T follicular helper cell (primary cell): ENCODE measurements at regions not wholly inside any gene's neighbourhood (a gene's known extent, or its start where the extent isn't known, plus 50 kb on each side); places are given as distances from the start of the nearest gene placed in this dataset.

Experiments
- DNase-seq: peaks from one replicate; pipeline ENCODE4 v3.0.0-alpha.2; 2020; ENCODE audit warnings: low read depth

DNA sequence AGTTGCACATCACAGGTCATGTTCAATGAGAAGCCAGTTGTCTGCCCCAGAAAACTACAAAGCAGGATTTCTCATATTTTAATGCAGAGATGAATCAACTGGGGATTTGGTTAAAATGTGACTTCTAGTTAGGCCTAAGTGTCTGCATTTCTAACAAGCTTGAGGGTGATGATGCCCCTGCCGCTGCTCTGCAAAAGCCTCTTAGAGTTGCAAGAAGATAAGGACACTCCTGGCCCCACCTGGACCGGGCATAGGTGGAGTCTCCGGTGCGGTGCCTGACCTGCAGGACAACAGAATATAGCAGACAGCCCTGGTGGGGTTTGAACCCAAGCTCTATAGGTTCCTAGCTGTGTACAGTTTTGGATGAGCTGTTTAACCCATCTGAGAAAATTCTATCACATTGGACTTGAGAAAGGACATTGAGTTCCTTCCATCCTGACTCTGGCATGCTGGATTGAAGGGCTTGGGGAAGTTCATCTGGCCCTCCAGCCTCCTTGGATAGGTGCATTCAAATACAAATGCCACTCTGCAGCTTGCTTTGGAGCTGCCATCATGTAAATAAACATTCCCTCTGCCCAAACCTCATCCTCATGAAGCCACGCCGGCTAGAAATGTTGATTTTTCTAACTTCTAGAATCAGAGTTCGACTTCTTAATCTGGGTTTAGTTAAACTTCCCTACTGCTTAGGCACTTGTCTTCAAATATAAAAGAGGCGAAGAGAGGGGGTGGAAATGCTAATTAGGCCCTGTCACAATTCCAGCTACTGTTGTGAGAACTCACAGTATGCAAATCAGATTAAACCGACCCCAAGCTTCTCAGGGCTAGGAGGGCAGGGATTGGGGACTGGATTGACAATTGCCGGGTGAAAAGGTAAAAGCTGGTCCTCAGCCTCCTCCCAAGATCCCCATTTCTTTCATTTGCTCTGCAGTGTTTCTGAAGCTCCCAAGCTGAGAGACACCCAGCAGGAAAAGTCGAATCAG is 1225.6 kb downstream of the VRK1 start:
- no peak for DNase-seq

- no peak for DNase-seq
Measured at GRCh38 chr14:98028162-98028561, 1231.0 kb downstream of the VRK1 start.

DNA sequence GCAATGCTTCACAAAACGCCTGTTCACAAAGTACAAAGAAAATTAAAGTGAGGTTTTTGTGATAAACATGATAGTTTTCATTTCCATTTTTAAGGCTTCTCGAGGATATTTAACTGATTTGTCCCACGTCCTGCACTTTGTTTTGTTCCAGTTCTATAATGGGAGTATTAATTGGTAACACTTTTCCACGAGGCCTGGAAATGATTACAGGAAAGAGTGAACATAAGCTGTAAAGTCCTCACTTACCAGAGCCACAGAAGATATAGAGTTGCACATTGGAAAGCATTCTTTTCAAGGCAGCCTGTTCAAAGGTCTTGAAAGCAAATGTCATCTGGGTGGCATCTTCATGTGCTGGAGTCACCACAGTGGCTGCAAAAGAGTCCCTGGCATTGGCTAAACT is 1236.6 kb downstream of the BCL11B start:
- DNase-seq, result no peak

- DNase-seq, result no peak
Measured at GRCh38 chr14:98037831-98038230, 1234.2 kb downstream of the BCL11B start.

GRCh38 chr14:98056946-98057345 is 1215.1 kb downstream of the BCL11B start:
- no peak for DNase-seq

GRCh38 chr14:98059106-98059505 is 1212.9 kb downstream of the BCL11B start:
- no peak for DNase-seq

- no peak for DNase-seq
Measured at GRCh38 chr14:98062083-98062482, 1209.9 kb downstream of the BCL11B start.

DNA sequence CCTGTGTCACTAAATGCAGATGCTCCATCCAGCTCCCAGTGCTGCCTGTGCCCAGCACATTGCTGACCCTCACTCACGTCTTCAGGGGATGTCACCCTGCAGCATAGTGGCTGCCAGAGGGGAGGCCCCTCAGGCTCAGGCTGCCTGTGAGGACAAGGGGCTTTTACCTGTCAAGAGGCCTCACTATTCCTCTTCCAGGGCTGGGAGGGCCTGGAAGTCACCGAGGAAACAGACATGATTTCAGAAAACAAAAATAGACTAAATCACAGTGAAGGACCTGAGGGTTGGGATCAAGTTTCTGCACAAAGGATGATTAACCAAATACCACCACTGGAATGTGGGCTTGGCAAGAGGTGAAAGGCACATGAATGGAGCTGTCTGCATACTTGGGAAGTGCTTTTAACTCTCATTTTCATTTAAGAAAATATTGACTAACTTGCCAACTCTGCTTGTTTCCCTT is 1202.3 kb downstream of the BCL11B start:
- no peak for DNase-seq

GRCh38 chr14:98070536-98070935 is 1201.5 kb downstream of the BCL11B start:
- DNase-seq, result no peak

DNA sequence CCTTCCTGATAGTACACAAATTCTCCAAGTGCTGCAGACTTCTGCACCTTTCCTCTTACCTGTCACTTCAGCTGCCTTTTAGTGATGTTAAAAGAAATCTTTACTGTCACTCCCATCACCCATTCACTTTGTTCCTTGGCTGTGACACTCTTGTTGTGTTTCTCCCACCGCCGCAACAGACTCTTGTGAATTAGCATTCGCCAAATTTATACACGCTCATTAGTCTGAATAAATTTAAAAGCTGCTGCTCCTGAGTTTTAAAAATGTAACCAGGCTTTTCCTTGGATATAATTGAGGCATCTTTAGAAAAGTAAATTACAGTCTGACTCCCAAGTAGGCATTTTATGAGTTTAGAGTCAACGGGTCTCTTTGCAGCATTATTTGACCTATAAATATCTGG is 1197.9 kb downstream of the BCL11B start:
- no peak for DNase-seq

DNA sequence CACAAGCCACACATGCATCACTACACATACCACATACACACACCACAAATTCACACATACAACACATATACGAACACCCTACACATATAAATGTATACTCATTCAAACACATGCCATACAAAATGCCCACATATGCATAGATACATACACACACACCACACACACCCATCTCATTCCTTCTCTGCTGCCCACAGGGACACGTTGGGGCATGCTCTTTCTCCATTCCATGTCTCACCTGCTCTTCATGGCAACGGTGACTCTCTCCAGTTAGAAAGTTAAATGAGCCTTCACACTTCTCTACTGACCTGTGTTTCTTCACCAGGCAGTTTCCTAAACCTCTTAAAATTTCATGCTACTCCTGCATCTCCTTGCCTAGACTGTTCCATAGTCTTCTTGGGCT is 1194.8 kb downstream of the BCL11B start:
- DNase-seq, result no peak

- DNase-seq, result no peak
Measured at GRCh38 chr14:98082833-98083232, 1189.2 kb downstream of the BCL11B start.

DNA sequence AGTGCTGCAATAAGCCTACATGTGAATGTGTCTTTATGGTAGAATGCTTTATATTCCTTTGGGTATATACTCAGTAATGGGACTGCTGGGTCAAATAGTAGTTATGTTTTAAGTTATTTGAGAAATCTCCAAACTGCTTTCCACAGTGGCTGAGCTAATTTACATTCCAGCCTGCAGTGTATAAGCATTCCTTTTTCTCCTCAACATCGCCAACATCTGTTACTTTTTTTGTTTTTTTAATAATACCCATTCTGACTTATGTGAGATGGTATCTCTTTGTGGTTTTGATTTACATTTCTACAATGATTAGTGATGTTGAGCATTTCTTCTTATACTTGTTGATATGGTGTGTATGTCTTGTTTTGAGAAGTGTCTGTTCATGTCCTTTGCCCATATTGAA is 1186.2 kb downstream of the BCL11B start:
- DNase-seq, result no peak

DNA sequence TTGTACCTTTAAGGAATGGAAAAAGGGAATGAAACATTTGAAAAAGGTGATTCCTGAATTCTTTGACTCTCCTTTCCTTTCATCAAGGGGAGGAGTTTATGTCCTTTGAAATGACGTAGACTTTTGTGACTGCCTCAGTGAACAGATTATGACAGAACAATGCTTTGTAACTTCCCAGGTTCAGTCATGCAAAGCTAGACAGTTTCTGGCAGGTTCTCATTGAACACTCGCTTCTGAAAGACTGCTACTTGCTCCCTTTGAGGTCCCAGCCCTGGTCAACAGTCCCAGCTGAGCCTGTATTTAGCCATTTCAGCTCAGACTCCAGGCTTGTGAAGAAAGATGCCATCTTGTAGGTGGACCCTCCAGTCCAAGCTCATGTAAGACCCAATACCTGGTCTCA is 1178.9 kb downstream of the BCL11B start:
- no peak for DNase-seq

DNA sequence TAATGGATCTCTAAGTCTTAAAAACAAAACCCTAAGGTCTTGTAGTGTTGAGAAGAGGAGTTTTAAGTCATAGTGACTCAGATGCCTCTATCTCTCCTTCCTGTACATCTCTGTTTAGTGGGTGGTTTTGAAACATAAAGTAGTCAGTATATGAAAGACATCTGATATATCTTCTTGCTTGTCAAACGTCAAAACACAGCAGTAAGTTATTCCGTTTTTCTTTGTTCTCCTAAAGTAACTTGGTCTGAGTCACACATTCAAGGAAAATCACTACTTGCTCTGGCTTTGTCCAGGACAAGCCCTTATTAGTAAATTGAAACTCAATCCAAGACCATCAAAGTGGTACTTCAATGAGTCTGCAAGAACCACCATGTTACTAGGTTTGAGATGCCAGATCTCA is 1172.5 kb downstream of the BCL11B start:
- DNase-seq, result no peak

GRCh38 chr14:98101323-98101722 is 1170.7 kb downstream of the BCL11B start:
- no peak for DNase-seq

- DNase-seq, result peak; percentile 1
Measured at GRCh38 chr14:98103705-98104104, 1168.3 kb downstream of the BCL11B start.

DNA sequence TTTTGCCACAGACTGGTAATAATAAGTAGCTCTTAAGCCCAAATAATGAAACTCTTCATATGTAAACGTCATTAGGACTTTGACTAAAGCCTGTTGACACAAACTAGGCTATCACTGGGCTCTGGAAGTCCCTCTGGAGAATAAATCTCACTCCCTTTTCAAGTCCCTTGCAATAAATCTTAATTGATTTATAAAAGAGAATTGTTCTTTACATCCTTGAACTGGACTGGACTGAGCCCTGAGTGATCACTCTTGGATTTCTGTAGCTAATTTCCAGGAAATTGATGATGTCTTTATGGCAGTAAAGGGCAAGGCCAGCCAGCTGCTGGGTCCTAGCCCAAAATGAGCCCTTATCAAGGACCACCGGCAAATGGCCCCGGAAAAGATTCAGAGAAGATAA is 1162.7 kb downstream of the BCL11B start:
- no peak for DNase-seq

DNA sequence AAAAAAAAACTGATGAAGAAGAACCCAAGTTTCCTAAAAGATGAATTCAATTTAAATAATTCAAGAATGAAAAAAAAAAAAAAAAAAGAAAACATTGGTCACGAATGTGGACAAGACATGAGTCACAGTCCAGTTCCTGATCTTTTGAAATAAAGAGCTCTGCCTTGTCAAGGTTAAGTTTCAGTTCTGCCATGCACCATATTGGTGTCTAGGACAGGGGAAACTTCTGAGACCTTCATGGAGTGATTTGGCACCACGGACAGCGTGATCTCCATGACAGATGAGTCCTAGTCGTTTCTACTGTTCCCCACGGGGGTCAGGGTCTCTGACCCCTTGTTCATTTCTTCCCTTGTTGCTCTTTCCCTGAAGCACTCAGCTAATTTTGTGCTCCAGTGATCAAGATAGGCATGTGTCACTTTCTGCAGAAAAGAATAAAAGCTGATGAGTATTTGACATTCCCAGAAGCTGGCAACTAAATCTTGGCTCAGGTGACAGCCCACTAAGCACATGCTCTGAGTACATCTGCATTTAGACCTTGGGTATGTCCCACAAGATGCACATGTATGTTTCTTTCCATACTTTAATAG is 1159.7 kb downstream of the BCL11B start:
- DNase-seq, result no peak

- DNase-seq, result no peak
Measured at GRCh38 chr14:98114122-98114895, 1157.7 kb downstream of the BCL11B start.

DNA sequence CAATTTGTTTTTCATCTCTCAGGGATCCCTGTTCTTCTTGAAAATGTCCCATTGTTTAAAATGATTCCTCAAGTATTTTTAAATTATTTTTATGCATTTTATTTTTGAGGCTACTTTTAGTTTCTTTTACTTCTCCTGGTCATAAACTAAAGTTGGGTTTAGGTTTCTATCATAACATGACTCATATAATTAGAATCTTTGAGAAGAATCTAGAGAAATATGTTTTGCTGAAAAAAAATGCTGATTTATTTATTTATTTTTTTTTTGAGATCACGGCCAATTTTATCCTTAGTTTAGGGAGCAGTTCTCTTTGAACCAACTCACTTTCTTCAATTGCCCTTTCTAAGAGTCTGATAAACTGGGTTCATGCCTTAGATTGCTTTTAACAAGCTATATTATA is 1157.1 kb downstream of the BCL11B start:
- DNase-seq, result no peak

GRCh38 chr14:98118749-98119148 is 1153.2 kb downstream of the BCL11B start:
- DNase-seq, result no peak

GRCh38 chr14:98119739-98120138 is 1152.3 kb downstream of the BCL11B start:
- no peak for DNase-seq
